GM23338 (cell line): ENCODE measurements at regions not wholly inside any gene's neighbourhood (a gene's known extent, or its start where the extent isn't known, plus 50 kb on each side); places are given as distances from the start of the nearest gene placed in this dataset.

ENCODE experiments used
- ATAC-seq: fragments of 200-7000 bp; cut with Tn5 transposase; 3 replicates; pipeline ENCODE4 v1.9.1; 2020
- DNase-seq: peaks from one replicate; pipeline ENCODE4 v3.0.0-alpha.2; 2015; ENCODE audit warnings: low spot score
- H2AFZ ChIP-seq: fragments of 200-600 bp; sonication (generic); 2 replicates; pipeline ENCODE4 v1.8.0; 2016; ENCODE audit warnings: antibody characterized with exemption, mild to moderate bottlenecking, moderate library complexity
- H3F3A ChIP-seq: fragments of 200-600 bp; sonication (generic); replicated peaks from 2 replicates; pipeline ENCODE4 v1.8.0; 2017; ENCODE audit warnings: antibody characterized with exemption, mixed run types, low read depth
- H3K27ac ChIP-seq: fragments of 200-600 bp; sonication (generic); 2 replicates; pipeline ENCODE4 v1.6.1; 2016; ENCODE audit warnings: low read depth
- H3K27me3 ChIP-seq: fragments of 200-600 bp; sonication (generic); 2 replicates; pipeline ENCODE4 v1.8.0; 2016; ENCODE audit warnings: mild to moderate bottlenecking, mixed run types, moderate library complexity; ENCODE audit not compliant: insufficient read depth
- H3K36me3 ChIP-seq: fragments of 200-600 bp; sonication (generic); 2 replicates; pipeline ENCODE4 v1.8.0; 2016; ENCODE audit warnings: mild to moderate bottlenecking; ENCODE audit not compliant: insufficient read depth
- H3K4me1 ChIP-seq: fragments of 200-600 bp; sonication (generic); 2 replicates; pipeline ENCODE4 v1.8.0; 2016; ENCODE audit warnings: mild to moderate bottlenecking, moderate library complexity; ENCODE audit not compliant: insufficient read depth
- H3K4me2 ChIP-seq: fragments of 200-600 bp; sonication (generic); 2 replicates; pipeline ENCODE4 v1.7.1; 2017; ENCODE audit warnings: mixed run types
- H3K4me3 ChIP-seq: fragments of 200-600 bp; sonication (generic); 2 replicates; pipeline ENCODE4 v1.6.1; 2016; ENCODE audit warnings: mixed run types
- H3K79me2 ChIP-seq: fragments of 200-600 bp; sonication (generic); replicated peaks from 2 replicates; pipeline ENCODE4 v1.8.0; 2017; ENCODE audit warnings: mild to moderate bottlenecking; ENCODE audit not compliant: insufficient read depth
- H3K9me2 ChIP-seq: fragments of 200-600 bp; sonication (generic); 2 replicates; pipeline ENCODE4 v1.8.0; 2017; ENCODE audit not compliant: insufficient read depth
- H4K20me1 ChIP-seq: fragments of 200-600 bp; sonication (generic); replicated peaks from 2 replicates; pipeline ENCODE4 v1.8.0; 2017; ENCODE audit warnings: mild to moderate bottlenecking; ENCODE audit not compliant: insufficient read depth
- H3K27ac Mint-ChIP-seq: 2 replicates; pipeline ENCODE4 v1.8.0; 2020; ENCODE audit warnings: inconsistent platforms, mild to moderate bottlenecking, moderate library complexity, mixed read lengths
- H3K27me3 Mint-ChIP-seq: 3 replicates; pipeline ENCODE4 v1.8.0; 2022; ENCODE audit warnings: low read depth, mild to moderate bottlenecking, moderate library complexity, mixed read lengths, inconsistent platforms; ENCODE audit not compliant: insufficient read depth, poor library complexity
- H3K36me3 Mint-ChIP-seq: 3 replicates; pipeline ENCODE4 v1.8.0; 2021; ENCODE audit warnings: low read depth, mild to moderate bottlenecking, inconsistent platforms, moderate library complexity, mixed read lengths
- H3K4me1 Mint-ChIP-seq: 3 replicates; pipeline ENCODE4 v1.8.0; 2020; ENCODE audit warnings: mild to moderate bottlenecking, inconsistent platforms, mixed read lengths
- H3K4me3 Mint-ChIP-seq: 3 replicates; pipeline ENCODE4 v1.8.0; 2021; ENCODE audit warnings: moderate library complexity, mild to moderate bottlenecking, inconsistent platforms, mixed read lengths
- H3K9me3 Mint-ChIP-seq: 3 replicates; pipeline ENCODE4 v1.8.0; 2020; ENCODE audit warnings: moderate library complexity, mild to moderate bottlenecking, inconsistent platforms, mixed read lengths
- CREB1 ChIP-seq: fragments of 250-450 bp; sonication (Bioruptor Pico); IDR thresholded peaks from 2 replicates; pipeline ENCODE4 v1.5.0; 2020; ENCODE audit warnings: low read depth, mild to moderate bottlenecking, moderate library complexity
- CTCF ChIP-seq, 2 experiments: fragments of 200-600 bp in 1 of 2; sonication (generic) in 1 of 2; conservative IDR thresholded peaks; 2 replicates each; pipeline versions ENCODE4 v1.5.1 to v1.6.1; 2016 to 2017; ENCODE audit warnings: antibody characterized with exemption in 2 of 2, low read depth in 2 of 2, mild to moderate bottlenecking in 2 of 2, moderate library complexity in 1 of 2
- ETS1 ChIP-seq: IDR thresholded peaks from 2 replicates; pipeline ENCODE4 v1.6.1; 2016; ENCODE audit warnings: antibody characterized with exemption
- EZH2 ChIP-seq: fragments of 200-600 bp; sonication (generic); IDR thresholded peaks from one replicate; pipeline ENCODE4 v1.8.0; 2017; ENCODE audit warnings: antibody characterized with exemption, mild to moderate bottlenecking, low read depth; ENCODE audit not compliant: unreplicated experiment
- EZH2phosphoT487 ChIP-seq: fragments of 200-600 bp; sonication (generic); IDR thresholded peaks from one replicate; pipeline ENCODE4 v1.8.1; 2018; ENCODE audit warnings: antibody characterized with exemption; ENCODE audit not compliant: unreplicated experiment
- JUNB ChIP-seq: IDR thresholded peaks from one replicate; pipeline ENCODE4 v1.6.1; 2016; ENCODE audit warnings: antibody characterized with exemption; ENCODE audit not compliant: unreplicated experiment
- NANOG ChIP-seq: IDR thresholded peaks from 2 replicates; pipeline ENCODE4 v1.6.1; 2016; ENCODE audit warnings: antibody characterized with exemption, borderline replicate concordance
- POLR2AphosphoS5 ChIP-seq: IDR thresholded peaks from 2 replicates; pipeline ENCODE4 v1.6.1; 2016; ENCODE audit warnings: antibody characterized with exemption, low read depth
- REST ChIP-seq: IDR thresholded peaks from one replicate; pipeline ENCODE4 v1.6.1; 2018; ENCODE audit warnings: antibody characterized with exemption; ENCODE audit not compliant: unreplicated experiment
- STAT1 ChIP-seq: IDR thresholded peaks from one replicate; pipeline ENCODE4 v1.6.1; 2016; ENCODE audit warnings: antibody characterized with exemption; ENCODE audit not compliant: unreplicated experiment
- ZNF114 ChIP-seq: fragments of 250-450 bp; sonication (Bioruptor Pico); IDR thresholded peaks from 2 replicates; pipeline ENCODE4 v1.5.0; 2020; ENCODE audit warnings: mild to moderate bottlenecking, moderate library complexity
- ZNF331 ChIP-seq: fragments of 250-450 bp; sonication (Bioruptor Pico); IDR thresholded peaks from 2 replicates; pipeline ENCODE4 v1.5.0; 2020; ENCODE audit warnings: low read depth, mild to moderate bottlenecking, moderate library complexity

GRCh38 chr3:22894865-22895264 lies 308.3 kb upstream of the UBE2E2 start (continued):
- TF ChIP-seq NANOG (no peak), EZH2 (no peak), JUNB (no peak), REST (no peak), CTCF (conservative IDR thresholded peaks at IDR 0.05; ENCODE audit: low read depth in 2 of 2) (no peak), EZH2phosphoT487 (no peak), ZNF114 (CRISPR knock-in tag) (no peak), ZNF331 (CRISPR knock-in tag) (no peak)

- Histone ChIP-seq H3K79me2 (no peaks in the 10 kb centered on the region), H3K4me3 (no peak overlapping the region), H3K4me2 (no peak overlapping the region), H4K20me1 (no peaks in the 10 kb centered on the region), H2AFZ (no peak overlapping the region), H3K36me3 (no peaks in the 10 kb centered on the region), H3K9me2 (no peaks in the 10 kb centered on the region), H3K27ac (no peak overlapping the region), H3F3A (no peaks in the 10 kb centered on the region), H3K27me3 (no peaks in the 10 kb centered on the region), H3K4me1 (no peaks in the 10 kb centered on the region)
- H3K27me3 Mint-ChIP-seq: peaks cover 4% of the 10 kb centered on the region
- no peaks in the 10 kb centered on the region for H3K9me3 Mint-ChIP-seq
- H3K4me3 Mint-ChIP-seq: no peak overlapping the region
- H3K4me1 Mint-ChIP-seq: no peaks in the 10 kb centered on the region
- H3K27ac Mint-ChIP-seq: no peak overlapping the region
- H3K36me3 Mint-ChIP-seq: no peaks in the 10 kb centered on the region
- no peak for ATAC-seq
- DNase-seq: no peak
- no peak for TF ChIP-seq ETS1
- no peak for TF ChIP-seq ZNF114 (CRISPR knock-in tag)
- TF ChIP-seq STAT1: no peak
- no peak for TF ChIP-seq REST
- no peak for TF ChIP-seq NANOG
- TF ChIP-seq CREB1: no peak
- TF ChIP-seq POLR2AphosphoS5: no peak
- no peak for TF ChIP-seq JUNB
- TF ChIP-seq EZH2phosphoT487: no peak
- TF ChIP-seq CTCF (conservative IDR thresholded peaks at IDR 0.05; ENCODE audit: low read depth in 2 of 2): no peak
These were observed 307.5 kb upstream of the UBE2E2 start for GRCh38 chr3:22895671-22896070.
